HG03159 (cell line): ENCODE measurements at regions not wholly inside any gene's neighbourhood (a gene's known extent, or its start where the extent isn't known, plus 50 kb on each side); places are given as distances from the start of the nearest gene placed in this dataset.
"Not testable (repeated sequence)": the region's sequence is repeated elsewhere in the genome, so short reads cannot be mapped to it uniquely, and the experiment has no call there.

Source experiments
- ATAC-seq: cut with Tn5 transposase; IDR thresholded peaks from one replicate; pipeline ENCODE4 v1.9.1; 2021; ENCODE audit warnings: mild to moderate bottlenecking, moderate library complexity; ENCODE audit not compliant: unreplicated experiment

DNA sequence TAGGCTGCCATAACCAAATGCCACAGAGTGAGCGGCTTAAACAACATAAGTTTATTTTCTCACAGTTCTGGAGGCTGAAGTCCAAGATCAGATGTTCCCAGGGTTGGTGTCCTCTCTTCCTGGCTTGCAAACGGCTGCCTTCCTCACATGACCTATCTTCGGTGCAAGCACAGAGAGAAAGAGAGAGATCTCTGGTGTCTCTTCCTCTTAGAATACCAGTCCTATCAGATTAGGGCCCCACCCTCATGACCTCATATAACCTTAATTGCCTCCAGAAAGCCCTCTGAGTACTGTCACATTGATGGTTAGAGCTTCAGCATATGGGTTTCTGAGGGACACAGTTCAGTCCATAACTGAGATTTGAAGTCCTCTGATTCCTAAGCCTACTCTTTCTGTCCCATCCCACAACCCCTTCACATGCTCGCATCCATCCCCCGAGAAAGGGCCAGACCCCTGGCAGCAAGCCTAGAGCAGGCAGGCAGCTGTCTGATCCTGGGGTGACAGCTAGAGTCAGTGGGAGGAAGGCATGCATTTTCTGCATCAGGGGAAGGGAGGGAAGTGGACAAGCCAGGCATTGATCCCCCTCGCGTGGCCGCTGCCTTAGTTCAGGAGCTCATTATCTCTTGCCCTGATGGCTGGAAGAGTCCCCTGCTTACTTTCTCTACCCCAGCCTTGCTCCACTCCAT lies 114.1 kb downstream of the FAR1 start:
- no peak for ATAC-seq

DNA sequence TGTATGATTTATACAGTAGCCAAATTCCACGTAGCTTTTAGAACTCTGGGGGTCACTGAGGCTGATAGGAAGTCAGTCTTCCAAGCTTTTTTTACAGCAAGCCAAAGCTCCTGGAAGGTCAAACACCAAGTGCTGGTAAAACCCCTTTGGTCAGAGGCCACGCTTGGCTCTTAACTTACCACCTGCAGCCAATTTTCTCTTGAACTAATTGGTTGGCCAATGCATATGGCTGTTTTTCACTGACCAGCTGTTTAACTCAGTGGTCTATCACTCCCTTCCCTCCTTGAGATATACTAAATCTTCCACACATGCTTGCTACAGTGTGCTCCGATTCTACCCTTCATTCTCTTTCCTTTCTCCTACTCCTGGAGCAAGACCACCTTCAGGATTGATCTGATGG lies 116.0 kb downstream of the FAR1 start:
- ATAC-seq = no peak

DNA sequence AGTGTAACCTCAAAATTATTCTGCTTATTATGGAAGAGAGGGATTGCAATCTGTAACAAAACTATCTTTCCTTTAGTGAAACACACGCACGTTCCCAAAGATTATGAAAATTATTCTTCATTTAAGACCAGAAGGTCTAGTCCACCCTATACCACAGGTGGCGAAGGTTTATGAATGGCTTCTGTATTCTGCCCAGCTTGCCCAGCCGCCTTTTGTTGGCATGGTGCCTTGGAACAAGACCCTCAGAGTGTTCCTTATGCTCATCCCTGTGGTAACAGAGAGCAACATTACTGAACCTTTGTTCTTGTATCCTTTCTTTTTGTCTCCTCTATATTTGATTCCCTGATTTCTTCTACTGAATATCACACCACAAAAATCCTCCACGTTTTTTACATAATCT lies 116.4 kb downstream of the FAR1 start:
- no peak for ATAC-seq

DNA sequence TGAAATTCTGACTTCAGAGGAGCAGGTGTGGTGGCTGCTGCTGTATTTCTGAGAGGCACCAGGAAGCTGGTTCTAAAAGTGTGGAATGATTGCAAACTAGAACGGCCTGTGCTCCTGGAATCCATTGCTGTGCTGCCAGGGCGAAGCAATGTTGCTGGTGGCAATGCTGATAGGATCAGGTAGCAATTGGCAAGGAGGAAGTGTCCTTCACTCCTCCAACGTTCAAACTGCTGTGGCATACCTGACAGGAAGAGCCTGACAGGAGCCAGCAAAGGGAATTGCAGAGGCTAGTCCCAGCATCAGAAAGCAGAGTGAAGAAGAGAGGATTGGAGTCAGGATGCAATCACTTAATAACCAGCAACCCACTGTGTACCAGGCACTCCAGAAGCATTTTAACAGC lies 118.2 kb downstream of the FAR1 start:
- no peak for ATAC-seq

DNA sequence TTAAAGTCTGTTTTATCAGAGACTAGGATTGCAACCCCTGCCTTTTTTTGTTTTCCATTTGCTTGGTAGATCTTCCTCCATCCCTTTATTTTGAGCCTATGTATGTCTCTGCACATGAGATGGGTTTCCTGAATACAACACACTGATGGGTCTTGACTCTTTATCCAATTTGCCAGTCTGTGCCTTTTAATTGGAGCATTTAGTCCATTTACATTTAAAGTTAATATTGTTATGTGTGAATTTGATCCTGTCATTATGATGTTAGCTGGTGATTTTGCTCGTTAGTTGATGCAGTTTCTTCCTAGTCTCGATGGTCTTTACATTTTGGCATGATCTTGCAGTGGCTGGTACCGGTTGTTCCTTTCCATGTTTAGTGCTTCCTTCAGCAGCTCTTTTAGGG lies 129.1 kb downstream of the FAR1 start:
- ATAC-seq = not testable (repeated sequence)

DNA sequence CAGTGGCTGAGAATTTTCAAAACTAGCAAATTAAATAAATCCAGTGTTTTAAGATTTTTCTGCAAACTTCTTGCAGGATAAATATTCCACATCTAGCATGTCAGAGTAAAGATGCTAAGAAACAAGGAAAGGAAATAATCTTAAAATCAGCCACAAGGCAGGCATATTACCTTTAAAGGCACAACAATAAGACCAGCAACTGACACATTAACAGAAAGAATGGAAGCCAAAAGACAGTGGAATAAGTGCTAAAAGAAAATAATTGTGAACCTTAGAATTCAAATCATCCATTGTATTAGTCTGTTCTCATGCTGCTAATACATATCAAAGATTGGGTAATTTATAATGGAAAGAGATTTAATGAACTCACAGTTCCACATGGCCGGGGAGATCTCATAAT lies 132.4 kb downstream of the FAR1 start:
- ATAC-seq = no peak

DNA sequence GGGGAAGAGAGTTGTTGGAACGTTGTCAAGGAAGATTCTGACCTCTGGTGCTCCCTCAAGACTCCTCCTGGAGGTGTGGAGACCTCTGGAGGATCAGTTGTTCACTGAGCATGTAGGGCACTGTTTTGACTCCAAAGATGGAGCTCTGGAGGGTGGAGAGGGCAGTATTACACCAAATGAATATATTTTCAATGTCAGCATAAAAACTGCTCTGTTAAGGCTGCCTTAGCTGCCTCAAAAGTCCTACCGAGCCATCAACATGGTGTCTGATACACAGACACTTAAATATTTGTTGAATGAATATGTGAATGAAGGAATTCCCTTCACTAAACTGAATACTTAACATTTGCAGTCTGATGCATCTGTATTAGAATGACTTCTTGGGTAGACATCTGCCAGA lies 144.2 kb upstream of the SPON1 start:
- no peak for ATAC-seq

DNA sequence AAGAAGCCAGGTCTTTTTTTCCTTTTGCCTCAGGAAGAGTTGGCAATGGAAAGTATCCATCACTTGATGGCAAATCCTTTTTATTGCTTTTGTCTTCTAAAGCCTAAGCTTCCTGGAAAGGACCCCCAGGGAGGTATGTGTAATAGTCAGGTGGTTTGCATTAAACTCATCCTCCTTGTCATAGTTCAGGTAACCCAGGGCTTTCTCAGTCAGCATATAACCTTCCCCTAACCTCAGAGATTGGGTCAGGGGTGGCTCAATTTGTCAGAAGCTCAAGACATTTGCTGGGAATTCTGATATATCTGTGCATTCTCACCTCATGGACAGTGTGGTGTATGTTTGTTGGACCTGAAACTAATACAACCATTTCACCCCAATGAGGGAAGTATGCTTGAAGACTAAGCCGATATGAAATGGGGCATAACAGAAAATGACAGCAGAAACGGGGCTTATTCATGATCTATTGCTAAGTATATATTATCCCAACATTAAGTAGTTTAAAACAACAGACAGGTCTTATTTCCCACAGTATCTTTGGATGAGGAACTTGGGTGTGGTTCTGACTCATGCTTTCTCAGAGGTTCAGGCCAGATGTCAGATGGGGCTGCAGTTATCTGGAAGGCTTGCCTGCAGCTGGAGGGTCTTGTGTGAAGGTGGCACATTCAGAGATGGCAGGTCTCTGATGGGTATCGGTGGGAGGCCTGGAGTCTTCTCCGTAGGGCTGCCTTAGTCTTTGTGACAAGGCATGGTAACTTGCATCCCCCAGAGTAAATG lies 135.8 kb upstream of the SPON1 start:
- no peak for ATAC-seq

DNA sequence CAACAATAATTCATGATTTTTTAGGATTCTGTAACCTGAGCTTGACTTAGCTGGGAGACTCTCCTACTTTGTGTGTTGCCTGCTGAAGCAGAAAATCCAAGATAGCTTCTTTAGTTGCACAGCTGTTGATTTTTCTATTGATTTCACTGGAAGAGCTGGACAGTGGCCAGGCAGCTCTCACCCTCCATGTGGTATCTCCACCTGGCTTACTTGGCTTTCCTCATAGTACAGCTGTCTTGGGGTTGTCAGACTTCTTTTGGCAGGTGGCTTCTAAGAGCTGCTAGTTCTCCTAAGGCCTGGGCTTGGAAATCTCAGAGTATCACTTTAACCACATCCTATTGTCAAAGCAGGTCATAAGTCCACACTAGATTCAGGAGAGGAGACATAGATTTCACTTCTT lies 130.8 kb upstream of the SPON1 start:
- ATAC-seq = no peak

DNA sequence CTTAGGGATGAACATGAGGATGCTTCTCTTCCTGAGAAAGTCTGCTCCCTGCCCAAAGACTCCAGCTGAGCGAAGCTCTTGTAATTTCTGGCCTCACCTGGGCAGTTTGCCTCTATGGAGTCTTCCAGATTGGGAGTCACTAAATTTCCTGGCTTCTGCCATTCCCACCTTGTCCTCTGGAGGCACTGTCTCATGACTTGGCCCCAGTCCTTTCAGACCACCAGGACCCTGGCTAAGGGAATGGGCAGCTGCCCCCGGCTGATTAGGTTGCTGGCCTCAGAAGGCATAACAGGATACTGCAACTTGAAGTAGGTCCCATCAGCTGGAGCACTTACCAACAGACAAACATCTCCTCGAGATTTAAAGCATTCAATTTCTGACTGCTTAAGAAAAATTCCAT lies 128.1 kb upstream of the SPON1 start:
- peak; percentile 58 for ATAC-seq

DNA sequence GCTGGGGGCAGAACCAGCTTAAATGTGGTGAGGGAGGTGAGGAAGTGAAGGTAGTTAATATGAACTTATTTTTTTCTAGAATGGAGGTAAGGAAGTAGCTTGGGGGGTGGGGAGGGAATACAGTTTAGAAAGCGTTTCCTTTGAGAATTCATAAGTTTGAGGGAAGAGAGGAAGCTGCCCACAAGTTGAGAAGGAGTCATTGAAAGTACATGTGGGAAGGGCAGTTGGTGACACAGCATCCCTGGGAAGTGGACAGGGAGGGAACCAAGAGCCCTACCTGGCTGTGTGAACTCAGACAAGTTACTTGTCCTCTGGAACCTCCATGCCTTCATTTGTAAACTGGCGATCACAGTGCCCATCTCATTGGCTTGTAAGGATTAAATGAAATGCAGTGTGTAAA lies 125.9 kb upstream of the SPON1 start:
- ATAC-seq = no peak

DNA sequence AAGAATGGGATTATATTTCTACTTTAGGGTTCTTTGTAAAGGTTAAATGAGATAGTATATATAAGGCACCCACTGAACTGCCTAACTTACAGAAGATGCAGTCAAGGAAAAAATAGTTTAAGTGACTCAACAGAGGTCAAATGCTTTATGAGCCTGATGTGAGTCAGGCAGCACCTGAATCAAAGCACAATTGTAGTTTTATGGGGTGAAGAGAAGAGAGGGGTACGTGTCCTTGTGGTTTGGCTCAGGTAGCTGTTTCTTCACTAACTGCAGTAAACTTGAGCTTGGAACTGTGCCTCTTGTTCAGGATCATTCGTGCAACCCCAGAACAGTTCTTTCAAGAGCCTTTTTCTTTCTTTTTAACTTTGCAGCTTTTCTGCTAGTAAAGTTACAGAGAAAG lies 125.2 kb upstream of the SPON1 start:
- ATAC-seq = no peak

DNA sequence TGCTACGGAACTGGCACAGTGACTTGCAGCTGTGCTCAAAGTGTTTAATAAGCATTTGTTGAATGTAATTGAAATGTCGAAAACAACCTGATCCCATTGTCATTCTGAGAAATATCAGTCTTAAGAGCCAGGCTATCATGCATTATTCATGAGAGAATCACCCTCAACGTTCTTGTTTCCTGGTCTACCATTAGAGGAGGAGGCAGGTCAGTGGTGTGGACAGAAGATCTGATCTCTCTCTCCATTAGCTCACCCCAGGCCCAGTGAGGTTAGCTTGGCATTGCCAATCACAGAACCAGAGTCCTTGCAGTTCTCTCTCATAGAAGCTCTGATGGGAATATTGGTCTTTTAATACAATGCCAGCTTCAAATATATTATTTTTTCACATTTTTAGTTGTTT lies 121.1 kb upstream of the SPON1 start:
- ATAC-seq = no peak

DNA sequence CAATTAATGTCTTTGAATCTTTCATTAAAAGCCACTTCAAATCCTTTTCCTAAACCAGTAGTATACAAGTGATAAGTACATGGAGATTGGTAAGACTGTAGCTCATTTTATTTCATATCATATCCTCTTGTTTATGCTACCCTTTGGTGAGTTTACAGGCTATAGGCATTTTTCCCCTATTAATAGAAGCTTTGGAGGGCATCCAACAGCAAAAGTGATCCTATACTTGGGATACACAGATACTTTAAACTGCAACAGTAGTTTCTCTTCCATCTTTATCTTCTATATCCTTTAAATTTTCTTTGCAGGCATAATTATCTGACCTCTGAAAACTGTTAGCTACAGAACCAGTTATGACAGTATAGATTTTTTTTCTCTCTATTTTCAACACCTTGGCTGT lies 114.5 kb upstream of the SPON1 start:
- ATAC-seq = no peak

DNA sequence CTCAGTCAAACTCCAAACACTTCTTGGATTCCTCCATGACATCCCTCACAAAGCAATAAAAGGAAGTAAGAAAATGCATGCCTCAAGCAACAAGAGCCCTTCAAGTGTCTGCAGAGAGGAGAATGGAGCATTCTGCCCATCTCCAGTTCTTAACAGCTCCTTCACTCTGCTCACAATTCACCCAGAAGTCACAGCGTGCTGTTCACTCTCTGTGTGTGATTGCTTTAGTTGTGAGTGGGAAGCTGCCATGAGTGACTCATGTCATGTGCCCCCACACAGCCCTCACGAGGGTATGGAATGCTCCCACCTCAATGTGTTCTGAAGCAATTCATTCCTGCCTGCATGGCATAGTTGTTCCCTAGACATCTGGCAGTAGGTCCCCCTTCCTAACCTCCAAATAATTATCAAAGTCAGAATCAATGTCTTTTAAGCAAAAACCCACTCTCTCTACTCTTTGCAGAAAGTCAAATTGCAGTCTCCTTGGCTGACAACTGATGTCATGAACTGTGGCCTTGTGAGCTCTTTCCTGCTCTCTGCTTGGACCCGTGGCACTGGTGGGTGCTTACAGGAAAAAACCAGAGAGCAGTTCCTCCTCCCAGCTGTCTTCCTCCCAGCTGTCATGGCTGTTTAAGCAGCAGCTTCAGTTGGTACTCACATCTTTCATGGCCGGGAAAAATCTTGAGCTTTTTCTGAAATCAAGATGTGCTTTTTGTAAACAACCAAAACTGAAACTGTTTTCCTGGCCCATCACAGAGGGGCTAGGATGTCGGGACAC lies 112.1 kb upstream of the SPON1 start:
- ATAC-seq = no peak

DNA sequence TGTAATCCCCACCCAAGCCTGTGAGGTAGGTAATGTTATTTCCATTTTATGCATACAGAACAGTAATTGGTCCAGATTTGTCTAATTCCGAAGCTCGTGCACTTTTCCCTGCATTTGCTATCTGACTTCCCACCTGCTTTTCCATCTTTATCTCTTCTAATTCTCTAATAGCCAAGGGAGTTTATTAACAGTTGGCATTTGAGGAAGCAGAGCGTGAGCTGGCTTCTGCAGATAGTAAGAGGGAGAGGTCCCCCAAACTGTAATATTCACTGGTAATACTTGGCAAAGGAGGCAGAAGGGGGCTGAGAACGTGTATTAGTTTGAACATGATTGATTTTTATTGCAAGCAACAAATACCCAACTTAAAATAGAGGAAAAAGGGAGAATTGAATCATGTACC lies 110.8 kb upstream of the SPON1 start:
- no peak for ATAC-seq

DNA sequence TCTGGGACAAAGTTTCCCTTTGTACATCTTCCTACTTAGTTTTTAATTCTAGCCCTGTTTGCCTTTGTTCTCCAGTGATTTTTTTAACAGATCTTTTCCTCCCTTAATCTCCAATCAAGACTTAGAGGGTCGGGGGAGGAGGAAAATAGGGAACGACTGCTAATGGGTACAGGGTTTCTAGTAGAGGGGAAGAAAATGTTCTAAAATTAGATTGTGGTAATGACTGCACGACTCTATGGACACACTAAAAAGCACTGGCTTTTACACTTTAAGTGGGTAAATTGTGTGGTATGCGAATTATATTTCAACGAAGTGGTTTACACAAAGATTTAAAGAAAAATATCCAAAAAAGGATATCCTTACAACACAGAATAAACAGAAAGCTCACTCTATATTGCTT lies 110.0 kb upstream of the SPON1 start:
- no peak for ATAC-seq

DNA sequence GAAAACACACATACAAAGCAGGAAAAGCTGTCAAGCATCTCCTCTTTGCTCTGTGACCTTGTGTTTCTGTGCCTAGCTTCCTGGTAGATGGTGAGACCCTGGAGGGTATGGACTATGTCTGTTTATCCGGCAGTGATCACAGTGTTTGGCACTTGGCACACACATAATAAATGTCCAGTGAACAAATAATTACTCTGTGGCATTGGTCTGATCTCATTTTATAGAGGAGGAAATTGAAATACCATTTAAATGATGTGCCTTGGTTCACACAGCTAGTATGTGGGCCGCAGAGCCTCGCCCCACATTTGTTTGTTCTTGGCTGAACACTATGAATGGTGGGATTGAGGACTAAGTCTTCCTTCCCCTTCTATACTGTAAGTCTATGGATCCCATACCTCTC lies 104.7 kb upstream of the SPON1 start:
- no peak for ATAC-seq

DNA sequence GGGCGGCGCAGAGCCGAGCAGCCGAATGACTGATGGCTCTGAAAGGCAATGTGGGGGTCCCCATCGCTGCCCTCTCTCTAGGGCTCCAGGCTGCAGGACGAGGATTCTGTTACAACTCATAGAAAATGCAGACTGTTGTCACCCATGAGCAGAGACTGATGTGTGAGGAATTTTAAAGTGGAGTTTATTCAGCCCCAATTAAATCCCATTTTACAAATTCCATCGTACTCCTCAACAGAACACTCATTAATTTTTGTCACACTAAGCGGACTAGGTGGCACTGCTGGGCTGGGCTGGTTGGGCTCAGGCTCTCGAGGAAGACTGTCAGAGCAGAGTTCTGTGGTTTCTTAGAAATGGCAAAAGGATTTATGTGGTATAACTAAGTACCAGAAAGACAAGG lies 102.6 kb upstream of the SPON1 start:
- no peak for ATAC-seq

DNA sequence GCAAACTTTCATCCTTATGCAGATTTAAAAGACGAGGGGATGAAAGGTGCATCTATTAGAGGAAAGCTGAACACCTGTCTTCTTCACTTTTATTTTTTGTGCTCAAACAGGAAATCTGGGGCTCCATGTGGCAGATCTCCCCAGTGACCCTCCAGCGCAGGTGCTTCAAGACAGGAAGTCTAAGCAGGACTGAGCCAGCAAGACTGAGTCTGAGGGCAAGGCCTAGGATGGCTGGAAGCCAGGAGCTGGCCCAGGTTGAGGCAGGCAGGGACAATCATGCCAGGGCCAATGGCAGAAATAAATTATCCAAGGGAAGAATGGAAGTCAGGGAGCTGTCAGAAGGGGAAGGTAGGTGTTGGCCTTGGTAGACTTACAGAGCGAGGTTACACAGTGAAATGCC lies 101.1 kb upstream of the SPON1 start:
- ATAC-seq = no peak

DNA sequence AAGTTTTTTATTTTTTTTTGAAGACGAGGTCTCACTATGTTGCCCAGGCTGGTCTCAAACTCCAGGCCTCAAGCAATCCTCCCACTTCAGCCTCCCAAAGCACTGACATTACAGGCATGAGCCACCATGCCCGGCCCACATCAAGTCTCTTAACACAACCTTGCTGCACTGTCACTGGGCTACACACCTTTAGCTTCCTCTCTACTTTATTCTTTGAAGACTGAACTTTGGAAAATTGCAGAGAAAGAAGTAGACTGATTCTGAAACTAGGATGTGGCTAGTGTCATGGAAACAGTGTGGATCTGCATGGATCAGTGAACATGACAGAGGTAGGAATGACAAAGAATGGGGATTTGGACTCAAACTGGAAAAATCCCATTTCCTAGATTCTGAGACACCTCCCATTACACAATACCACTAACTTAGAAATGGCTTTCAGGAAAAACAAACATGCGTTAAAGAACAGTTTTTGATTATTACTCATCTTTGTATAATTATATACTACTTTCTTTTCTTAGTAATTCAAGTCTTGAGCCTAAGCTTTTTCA lies 99.6 kb upstream of the SPON1 start:
- no peak for ATAC-seq
